ENCODE measurements at regions not wholly inside any gene's neighbourhood (a gene's known extent, or its start where the extent isn't known, plus 50 kb on each side); places are given as distances from the start of the nearest gene placed in this dataset.

GRCh38 chr7:57398548-57398947 is 51.4 kb upstream of the ZNF716 start:
- DNase-seq (ENCODE audit: low read depth, low spot score) (no peak), FAIRE-seq (no peak)
- dilution Hi-C loops (cut with MboI; ENCODE audit: extremely low pct_ligation_motif_present, low sequenced_read_pairs), result no loop called here
- Histone ChIP-seq H3K9ac (replicated peaks; ENCODE audit: extremely low read depth, insufficient read depth, low read length) (no peak overlapping the region), H3K4me2 (ENCODE audit: insufficient read depth, low read length) (no peak overlapping the region), H3K79me2 (ENCODE audit: control insufficient read depth, insufficient read depth, low read length) (no peaks in the 10 kb centered on the region), H2AFZ (ENCODE audit: low read depth, low read length) (no peak overlapping the region), H4K20me1 (replicated peaks; ENCODE audit: control insufficient read depth, extremely low read depth, insufficient read depth, low read length) (no peaks in the 10 kb centered on the region), H3K27me3 (ENCODE audit: control insufficient read depth in 2 of 2, insufficient read depth in 2 of 2, low read length in 2 of 2) (no peaks in the 10 kb centered on the region), H3K36me3 (ENCODE audit: control insufficient read depth in 2 of 2, extremely low read depth in 1 of 2, insufficient read depth in 2 of 2, low read length in 2 of 2) (no peaks in the 10 kb centered on the region), H3K4me3 (replicated peaks in 1 of 3; ENCODE audit: insufficient read depth in 1 of 3, low read depth in 1 of 3, low read length in 3 of 3) (no peak overlapping the region), H3K9me1 (replicated peaks; ENCODE audit: control insufficient read depth, extremely low read depth, insufficient read depth, low read length) (no peaks in the 10 kb centered on the region), H3K4me1 (ENCODE audit: control insufficient read depth, extremely low read depth, insufficient read depth, low read length) (no peaks in the 10 kb centered on the region), H3K27ac (ENCODE audit: insufficient read depth, low read depth, low read length) (no peak overlapping the region), H3K9me3 (replicated peaks; ENCODE audit: control insufficient read depth, insufficient read depth, low read length) (peaks cover 4% of the 10 kb centered on the region)
- intact Hi-C loops (cut with micrococcal nuclease), result no loop called here
- TF ChIP-seq JUN (IDR thresholded peaks at IDR 0.05; ENCODE audit: borderline replicate concordance, insufficient read depth, insufficient read length, low read depth) (no peak), MAX (IDR thresholded peaks at IDR 0.05; ENCODE audit: insufficient read depth, insufficient read length) (no peak), CTCF (IDR thresholded peaks at IDR 0.05; ENCODE audit: extremely low read depth in 1 of 2, insufficient read depth in 1 of 2, low read depth in 1 of 2, low read length in 2 of 2) (no peak), GATA2 (IDR thresholded peaks at IDR 0.05; ENCODE audit: insufficient read depth, insufficient read length, low read depth, low read length) (no peak), EZH2 (IDR thresholded peaks at IDR 0.05; ENCODE audit: borderline replicate concordance, low read depth, low read length, severe bottlenecking) (no peak), POLR2AphosphoS5 (IDR thresholded peaks at IDR 0.05; ENCODE audit: insufficient read depth, low read depth, low read length) (no peak), MYC (IDR thresholded peaks at IDR 0.05; ENCODE audit: low read depth, low read length) (no peak), POLR2A (IDR thresholded peaks at IDR 0.05; ENCODE audit: low read depth, low read length) (no peak), FOS (IDR thresholded peaks at IDR 0.05; ENCODE audit: borderline replicate concordance, insufficient read depth, low read length) (no peak)
- CTCF ChIA-PET, result no interaction called here
- POLR2A ChIA-PET, result no interaction called here
- no TSS peak for BruUV-seq (replicated peaks)

Data from endothelial cell of umbilical vein (primary cell).